Endothelial cell of umbilical vein (primary cell): ENCODE measurements at regions not wholly inside any gene's neighbourhood (a gene's known extent, or its start where the extent isn't known, plus 50 kb on each side); places are given as distances from the start of the nearest gene placed in this dataset.

Experiments
- CTCF ChIP-seq, 2 donors: IDR thresholded peaks; 1 replicate in 1 of 2; 2 replicates in 1 of 2; pipeline ENCODE4 v1.5.1; 2011; ENCODE audit warnings: low read length in 2 of 2, mild to moderate bottlenecking in 2 of 2, moderate library complexity in 2 of 2, control low read depth in 1 of 2, inconsistent platforms in 1 of 2, low read depth in 1 of 2; ENCODE audit not compliant: insufficient read depth in 1 of 2; ENCODE audit errors: extremely low read depth in 1 of 2
- MAX ChIP-seq: IDR thresholded peaks from 2 replicates; pipeline ENCODE4 v1.6.1; 2011; ENCODE audit not compliant: insufficient read depth, insufficient read length
- POLR2A ChIP-seq: IDR thresholded peaks from 2 replicates; pipeline ENCODE4 v1.6.1; 2012; ENCODE audit warnings: low read depth, mild to moderate bottlenecking, control low read depth, low read length
- POLR2AphosphoS5 ChIP-seq: IDR thresholded peaks from 2 replicates; pipeline ENCODE4 v1.6.1; 2012; ENCODE audit warnings: low read depth, mild to moderate bottlenecking, control low read depth, low read length, moderate library complexity; ENCODE audit not compliant: insufficient read depth

- TF ChIP-seq CTCF (IDR thresholded peaks at IDR 0.05; ENCODE audit: extremely low read depth in 1 of 2, insufficient read depth in 1 of 2, low read depth in 1 of 2, low read length in 2 of 2) = no peak
- no peak for TF ChIP-seq POLR2A
- no peak for TF ChIP-seq POLR2AphosphoS5
- TF ChIP-seq MAX = no peak
Measured at GRCh38 chr10:117441812-117442443, 66.7 kb upstream of the PDZD8 start.
